ENCODE measurements at regions not wholly inside any gene's neighbourhood (a gene's known extent, or its start where the extent isn't known, plus 50 kb on each side); places are given as distances from the start of the nearest gene placed in this dataset.

GRCh38 chr16:80039777-80040176 is 439.2 kb upstream of the MAF start:
- TF ChIP-seq CTCF (conservative IDR thresholded peaks at IDR 0.05) (no peak), EZH2 (IDR thresholded peaks at IDR 0.05; ENCODE audit: low read depth) (no peak)

Measured in PC-9 (cell line).